Stimulated activated CD4-positive, alpha-beta T cell treated with anti-CD3 and anti-CD28 coated beads, TNF-alpha, amount 100 ng/mL, for 1 hour (primary cell): ENCODE measurements at regions not wholly inside any gene's neighbourhood (a gene's known extent, or its start where the extent isn't known, plus 50 kb on each side); places are given as distances from the start of the nearest gene placed in this dataset.

Experiments
- DNase-seq, 3 donors: peaks; one replicate each; pipeline ENCODE4 v3.0.0-alpha.2; 2020; ENCODE audit warnings: low read depth in 3 of 3, low spot score in 1 of 3

- no peak for DNase-seq
Measured at GRCh38 chr4:14513471-14513870, 488.8 kb upstream of the CPEB2 start.

- no peak for DNase-seq
Measured at GRCh38 chr4:14515556-14515955, 486.7 kb upstream of the CPEB2 start.

GRCh38 chr4:14518136-14518535 lies 484.1 kb upstream of the CPEB2 start:
- DNase-seq = no peak

GRCh38 chr4:14520171-14520570 lies 482.1 kb upstream of the CPEB2 start:
- DNase-seq = no peak

GRCh38 chr4:14524276-14524675 lies 478.0 kb upstream of the CPEB2 start:
- no peak for DNase-seq

- no peak for DNase-seq
Measured at GRCh38 chr4:14528918-14529317, 473.4 kb upstream of the CPEB2 start.

GRCh38 chr4:14529653-14530052 lies 472.6 kb upstream of the CPEB2 start:
- DNase-seq = no peak

GRCh38 chr4:14532436-14532835 lies 469.8 kb upstream of the CPEB2 start:
- no peak for DNase-seq

GRCh38 chr4:14539246-14539645 lies 463.0 kb upstream of the CPEB2 start:
- no peak for DNase-seq

- no peak for DNase-seq
Measured at GRCh38 chr4:14545163-14545562, 457.1 kb upstream of the CPEB2 start.

GRCh38 chr4:14545807-14546206 lies 456.5 kb upstream of the CPEB2 start:
- no peak for DNase-seq

GRCh38 chr4:14552119-14552518 lies 450.2 kb upstream of the CPEB2 start:
- no peak for DNase-seq

- no peak for DNase-seq
Measured at GRCh38 chr4:14559646-14560045, 442.6 kb upstream of the CPEB2 start.

- no peak for DNase-seq
Measured at GRCh38 chr4:14560577-14560976, 441.7 kb upstream of the CPEB2 start.

GRCh38 chr4:14562901-14563300 lies 439.4 kb upstream of the CPEB2 start:
- DNase-seq = no peak

- no peak for DNase-seq
Measured at GRCh38 chr4:14564281-14564680, 438.0 kb upstream of the CPEB2 start.

GRCh38 chr4:14566518-14566917 lies 435.8 kb upstream of the CPEB2 start:
- DNase-seq = no peak

GRCh38 chr4:14568351-14568750 lies 433.9 kb upstream of the CPEB2 start:
- no peak for DNase-seq

- no peak for DNase-seq
Measured at GRCh38 chr4:14575289-14575688, 427.0 kb upstream of the CPEB2 start.

GRCh38 chr4:14575919-14576318 lies 426.4 kb upstream of the CPEB2 start:
- no peak for DNase-seq

GRCh38 chr4:14580061-14580460 lies 422.2 kb upstream of the CPEB2 start:
- DNase-seq = no peak

GRCh38 chr4:14581741-14582140 lies 420.5 kb upstream of the CPEB2 start:
- DNase-seq = no peak

GRCh38 chr4:14582677-14583076 lies 419.6 kb upstream of the CPEB2 start:
- DNase-seq = no peak

GRCh38 chr4:14583331-14583730 lies 418.9 kb upstream of the CPEB2 start:
- no peak for DNase-seq
